ENCODE measurements at regions not wholly inside any gene's neighbourhood (a gene's known extent, or its start where the extent isn't known, plus 50 kb on each side); places are given as distances from the start of the nearest gene placed in this dataset.

DNA sequence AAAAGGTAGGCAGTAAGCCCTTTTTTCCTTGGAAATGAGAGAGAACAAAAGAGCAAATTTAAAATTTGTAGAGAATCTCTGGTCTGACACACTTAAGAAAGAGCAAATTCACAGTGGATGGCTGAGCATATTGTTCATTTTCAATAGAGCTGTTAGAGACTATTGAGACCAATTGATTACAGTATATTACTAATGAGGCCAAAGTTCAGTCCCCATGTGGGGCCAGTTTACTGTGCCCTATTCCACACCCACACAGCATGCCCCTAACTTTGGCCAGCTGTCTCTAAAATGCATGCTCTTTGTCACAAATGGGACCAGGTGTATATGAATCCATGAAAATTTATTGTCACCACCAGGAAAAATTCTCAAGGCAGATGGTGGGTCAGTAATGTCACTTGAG lies 470.5 kb downstream of the PCDH7 start:
- in situ Hi-C loops (cut with HindIII; ENCODE audit: low pct_unique_long_range_greater_than_20kb, low sequenced_read_pairs): no loop called here
- H3K36me3 ChIP-seq (ENCODE audit: control insufficient read depth, insufficient read depth, low read length): no peaks in the 10 kb centered on the region
- no peaks in the 10 kb centered on the region for H3K27me3 ChIP-seq (ENCODE audit: control insufficient read depth, insufficient read depth, low read length)
- H3K4me3 ChIP-seq (ENCODE audit: low read depth in 2 of 2, low read length in 2 of 2): no peak overlapping the region
- CTCF ChIA-PET: no interaction called here
- no peaks in the 10 kb centered on the region for H3K4me1 ChIP-seq (ENCODE audit: control insufficient read depth, insufficient read depth, low read length)
- TF ChIP-seq TCF7L2 (IDR thresholded peaks at IDR 0.05; ENCODE audit: low read depth, low read length) (no peak), SIN3A (IDR thresholded peaks at IDR 0.05; ENCODE audit: borderline replicate concordance, insufficient read depth, low read depth, low read length) (no peak), REST (IDR thresholded peaks at IDR 0.05; ENCODE audit: insufficient read depth in 1 of 2, low read depth in 2 of 2, low read length in 1 of 2) (no peak), POLR2AphosphoS5 (IDR thresholded peaks at IDR 0.05; ENCODE audit: low read depth, low read length) (no peak)
- TF ChIP-seq, protein P1, sequence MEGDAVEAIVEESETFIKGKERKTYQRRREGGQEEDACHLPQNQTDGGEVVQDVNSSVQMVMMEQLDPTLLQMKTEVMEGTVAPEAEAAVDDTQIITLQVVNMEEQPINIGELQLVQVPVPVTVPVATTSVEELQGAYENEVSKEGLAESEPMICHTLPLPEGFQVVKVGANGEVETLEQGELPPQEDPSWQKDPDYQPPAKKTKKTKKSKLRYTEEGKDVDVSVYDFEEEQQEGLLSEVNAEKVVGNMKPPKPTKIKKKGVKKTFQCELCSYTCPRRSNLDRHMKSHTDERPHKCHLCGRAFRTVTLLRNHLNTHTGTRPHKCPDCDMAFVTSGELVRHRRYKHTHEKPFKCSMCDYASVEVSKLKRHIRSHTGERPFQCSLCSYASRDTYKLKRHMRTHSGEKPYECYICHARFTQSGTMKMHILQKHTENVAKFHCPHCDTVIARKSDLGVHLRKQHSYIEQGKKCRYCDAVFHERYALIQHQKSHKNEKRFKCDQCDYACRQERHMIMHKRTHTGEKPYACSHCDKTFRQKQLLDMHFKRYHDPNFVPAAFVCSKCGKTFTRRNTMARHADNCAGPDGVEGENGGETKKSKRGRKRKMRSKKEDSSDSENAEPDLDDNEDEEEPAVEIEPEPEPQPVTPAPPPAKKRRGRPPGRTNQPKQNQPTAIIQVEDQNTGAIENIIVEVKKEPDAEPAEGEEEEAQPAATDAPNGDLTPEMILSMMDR (IDR thresholded peaks at IDR 0.05): no peak
- ATAC-seq (no peak), DNase-seq (ENCODE audit: low read depth, low spot score) (no peak)
- no peaks in the 10 kb centered on the region for H3K9me3 ChIP-seq (ENCODE audit: control insufficient read depth, insufficient read depth, low read depth, low read length)
- BruUV-seq (replicated peaks): no TSS peak
- intact Hi-C loops (cut with micrococcal nuclease; ENCODE audit: unreplicated experiment): no loop called here
- POLR2A ChIA-PET: no interaction called here
- H3K27ac ChIP-seq (ENCODE audit: low read length): no peak overlapping the region

- TF ChIP-seq REST (IDR thresholded peaks at IDR 0.05; ENCODE audit: insufficient read depth in 1 of 2, low read depth in 2 of 2, low read length in 1 of 2) (no peak), POLR2AphosphoS5 (IDR thresholded peaks at IDR 0.05; ENCODE audit: low read depth, low read length) (no peak), SIN3A (IDR thresholded peaks at IDR 0.05; ENCODE audit: borderline replicate concordance, insufficient read depth, low read depth, low read length) (no peak), TCF7L2 (IDR thresholded peaks at IDR 0.05; ENCODE audit: low read depth, low read length) (no peak)
- TF ChIP-seq, protein P1 (IDR thresholded peaks at IDR 0.05): no peak
- in situ Hi-C loops (cut with HindIII; ENCODE audit: low pct_unique_long_range_greater_than_20kb, low sequenced_read_pairs): no loop called here
- ChIA-PET POLR2A (no interaction called here), CTCF (no interaction called here)
- no peaks in the 10 kb centered on the region for H3K27me3 ChIP-seq (ENCODE audit: control insufficient read depth, insufficient read depth, low read length)
- H3K4me3 ChIP-seq (ENCODE audit: low read depth in 2 of 2, low read length in 2 of 2): no peak overlapping the region
- no peaks in the 10 kb centered on the region for H3K9me3 ChIP-seq (ENCODE audit: control insufficient read depth, insufficient read depth, low read depth, low read length)
- DNase-seq (ENCODE audit: low read depth, low spot score): no peak
- H3K36me3 ChIP-seq (ENCODE audit: control insufficient read depth, insufficient read depth, low read length): no peaks in the 10 kb centered on the region
- H3K4me1 ChIP-seq (ENCODE audit: control insufficient read depth, insufficient read depth, low read length): no peaks in the 10 kb centered on the region
- intact Hi-C loops (cut with micrococcal nuclease; ENCODE audit: unreplicated experiment): no loop called here
- no peak for ATAC-seq
- H3K27ac ChIP-seq (ENCODE audit: low read length): no peak overlapping the region
- no TSS peak for BruUV-seq (replicated peaks)
Observed at GRCh38 chr4:31192341-31192740, 472.2 kb downstream of the PCDH7 start.

Measured in Panc1 (cell line).